Endodermal cell (in vitro differentiated cells): ENCODE measurements at regions not wholly inside any gene's neighbourhood (a gene's known extent, or its start where the extent isn't known, plus 50 kb on each side); places are given as distances from the start of the nearest gene placed in this dataset.
A peak's percentile ranks its signal among the peaks of the same experiment; 100 is the strongest.

Experiments used
- DNase-seq: peaks from one replicate; pipeline ENCODE4 v3.0.0-alpha.2; 2017
- H3K27ac ChIP-seq: 2 replicates; pipeline ENCODE4 v1.5.1; 2013; ENCODE audit warnings: mild to moderate bottlenecking, low read depth, low read length, moderate library complexity
- H3K27me3 ChIP-seq: 2 replicates; pipeline ENCODE4 v1.6.1; 2013; ENCODE audit warnings: mild to moderate bottlenecking, low read length, moderate library complexity; ENCODE audit not compliant: insufficient read depth, control insufficient read depth, poor library complexity, severe bottlenecking
- H3K36me3 ChIP-seq: 2 replicates; pipeline ENCODE4 v1.7.0; 2013; ENCODE audit warnings: mild to moderate bottlenecking, low read length, moderate library complexity; ENCODE audit not compliant: control insufficient read depth, insufficient read depth
- H3K4me1 ChIP-seq: one replicate; pipeline ENCODE4 v1.7.0; 2013; ENCODE audit warnings: low read length; ENCODE audit not compliant: control insufficient read depth, insufficient read depth
- H3K4me3 ChIP-seq: 2 replicates; pipeline ENCODE4 v1.5.1; 2013; ENCODE audit warnings: mild to moderate bottlenecking, low read length, moderate library complexity
- H3K9ac ChIP-seq: 2 replicates; pipeline ENCODE4 v1.6.1; 2013; ENCODE audit warnings: mild to moderate bottlenecking, low read length, moderate library complexity; ENCODE audit not compliant: poor library complexity, severe bottlenecking; ENCODE audit errors: extremely low read depth
- H3K9me3 ChIP-seq: 2 replicates; pipeline ENCODE4 v1.6.1; 2013; ENCODE audit warnings: mild to moderate bottlenecking, low read length, moderate library complexity; ENCODE audit not compliant: control insufficient read depth
- H3K27ac Mint-ChIP-seq: 2 replicates; pipeline ENCODE4 v1.8.0; 2020; ENCODE audit warnings: mixed read lengths
- H3K27me3 Mint-ChIP-seq: 2 replicates; pipeline ENCODE4 v1.8.0; 2021; ENCODE audit warnings: mild to moderate bottlenecking, mixed read lengths; ENCODE audit not compliant: insufficient read depth
- H3K36me3 Mint-ChIP-seq: 2 replicates; pipeline ENCODE4 v1.8.0; 2020; ENCODE audit warnings: low read depth, mixed read lengths
- H3K4me1 Mint-ChIP-seq: 2 replicates; pipeline ENCODE4 v1.8.0; 2020; ENCODE audit warnings: mixed read lengths
- H3K4me3 Mint-ChIP-seq: 2 replicates; pipeline ENCODE4 v1.8.0; 2020; ENCODE audit warnings: mild to moderate bottlenecking, moderate library complexity, mixed read lengths
- H3K9me3 Mint-ChIP-seq: 2 replicates; pipeline ENCODE4 v1.8.0; 2020; ENCODE audit warnings: mild to moderate bottlenecking, mixed read lengths
- WGBS, 2 experiments: methylation state at CpG; one replicate each; pipeline versions ENCODE4 v1.1.5 to v1.1.7; 2013; ENCODE audit warnings: missing lambda C conversion rate in 2 of 2, mixed read lengths in 1 of 2; ENCODE audit not compliant: insufficient coverage in 1 of 2, insufficient read length in 1 of 2; 5-methylcytosine and 5-hydroxymethylcytosine counted together
- TF ChIP-seq, protein P1 (sequence below): fragments of 200-600 bp; sonication (generic); conservative IDR thresholded peaks from 2 replicates; pipeline ENCODE4 v1.5.0; 2021; ENCODE audit warnings: antibody characterized with exemption, mild to moderate bottlenecking

DNA sequence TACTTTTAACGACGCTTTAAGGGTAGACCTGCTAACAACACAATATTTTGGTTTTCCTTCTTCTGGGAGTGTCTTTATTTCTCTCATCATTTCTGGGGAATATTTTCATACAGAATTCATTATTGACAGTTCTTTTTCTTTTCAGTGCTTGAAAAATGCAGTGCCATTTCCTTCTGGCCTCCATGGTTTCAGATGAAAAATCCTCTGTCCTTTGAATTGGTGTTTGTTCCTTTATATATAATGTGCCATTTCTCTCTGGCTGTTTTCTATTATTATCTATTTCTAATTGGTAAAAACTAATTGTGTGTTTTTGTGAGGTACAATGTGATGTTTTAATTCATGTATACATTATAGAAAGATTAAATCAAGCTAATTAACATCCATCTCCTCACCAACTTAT, 194.3 kb upstream of the S1PR3 start:
- H3K36me3 Mint-ChIP-seq = peaks cover 10% of the 10 kb centered on the region
- H3K27ac Mint-ChIP-seq = no peak overlapping the region
- H3K27me3 ChIP-seq = no peaks in the 10 kb centered on the region
- H3K4me1 Mint-ChIP-seq = peaks cover 28% of the 10 kb centered on the region
- peak overlapping the region; percentile 11 for H3K4me3 ChIP-seq
- H3K36me3 ChIP-seq = no peaks in the 10 kb centered on the region
- no peak overlapping the region for H3K27ac ChIP-seq
- H3K9me3 ChIP-seq = peaks cover 33% of the 10 kb centered on the region
- 97 to 100% methylated on average over 2 of the region's 2 CpGs for WGBS, 2 experiments
- no peaks in the 10 kb centered on the region for H3K27me3 Mint-ChIP-seq
- TF ChIP-seq, protein P1, sequence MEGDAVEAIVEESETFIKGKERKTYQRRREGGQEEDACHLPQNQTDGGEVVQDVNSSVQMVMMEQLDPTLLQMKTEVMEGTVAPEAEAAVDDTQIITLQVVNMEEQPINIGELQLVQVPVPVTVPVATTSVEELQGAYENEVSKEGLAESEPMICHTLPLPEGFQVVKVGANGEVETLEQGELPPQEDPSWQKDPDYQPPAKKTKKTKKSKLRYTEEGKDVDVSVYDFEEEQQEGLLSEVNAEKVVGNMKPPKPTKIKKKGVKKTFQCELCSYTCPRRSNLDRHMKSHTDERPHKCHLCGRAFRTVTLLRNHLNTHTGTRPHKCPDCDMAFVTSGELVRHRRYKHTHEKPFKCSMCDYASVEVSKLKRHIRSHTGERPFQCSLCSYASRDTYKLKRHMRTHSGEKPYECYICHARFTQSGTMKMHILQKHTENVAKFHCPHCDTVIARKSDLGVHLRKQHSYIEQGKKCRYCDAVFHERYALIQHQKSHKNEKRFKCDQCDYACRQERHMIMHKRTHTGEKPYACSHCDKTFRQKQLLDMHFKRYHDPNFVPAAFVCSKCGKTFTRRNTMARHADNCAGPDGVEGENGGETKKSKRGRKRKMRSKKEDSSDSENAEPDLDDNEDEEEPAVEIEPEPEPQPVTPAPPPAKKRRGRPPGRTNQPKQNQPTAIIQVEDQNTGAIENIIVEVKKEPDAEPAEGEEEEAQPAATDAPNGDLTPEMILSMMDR = no peak
- no peak overlapping the region for H3K9ac ChIP-seq
- peaks cover 17% of the 10 kb centered on the region for H3K9me3 Mint-ChIP-seq
- no peak overlapping the region for H3K4me3 Mint-ChIP-seq
- DNase-seq = no peak
- H3K4me1 ChIP-seq = peaks cover 4% of the 10 kb centered on the region

DNA sequence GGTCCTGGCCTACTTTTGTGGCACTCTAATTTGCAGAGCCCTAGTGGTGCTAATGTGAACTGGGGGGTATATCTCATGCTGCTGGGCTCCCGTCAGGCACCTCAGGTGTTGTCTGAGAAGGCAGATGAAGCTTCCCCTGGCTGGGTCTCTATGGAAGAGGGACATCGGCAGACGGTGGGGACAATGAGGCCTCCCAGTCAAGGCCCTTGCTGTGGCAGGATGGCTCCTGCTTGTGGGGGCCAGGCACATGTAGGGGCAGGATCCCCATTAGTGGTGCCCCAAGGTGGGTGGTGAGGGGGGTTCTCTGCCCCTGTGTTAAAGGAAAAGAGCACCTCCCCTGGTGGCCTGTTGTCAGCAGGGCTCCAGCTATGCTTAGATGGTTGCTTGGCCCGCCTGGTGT, 192.8 kb upstream of the S1PR3 start:
- no peak for DNase-seq
- Histone ChIP-seq H3K27ac (no peak overlapping the region), H3K9ac (no peak overlapping the region), H3K36me3 (no peaks in the 10 kb centered on the region), H3K9me3 (peaks cover 33% of the 10 kb centered on the region), H3K4me3 (peak overlapping the region; percentile 30), H3K4me1 (peaks cover 4% of the 10 kb centered on the region), H3K27me3 (no peaks in the 10 kb centered on the region)
- Mint-ChIP-seq H3K36me3 (peaks cover 10% of the 10 kb centered on the region), H3K9me3 (peaks cover 17% of the 10 kb centered on the region), H3K4me1 (peaks cover 32% of the 10 kb centered on the region), H3K27ac (no peak overlapping the region), H3K27me3 (no peaks in the 10 kb centered on the region), H3K4me3 (no peak overlapping the region)
- WGBS, 2 experiments = 90 to 93% methylated on average over 2 to 4 of the region's 4 CpGs
- TF ChIP-seq, protein P1 = peak; percentile 26

GRCh38 chr9:88799541-88800328, 191.5 kb upstream of the S1PR3 start:
- Histone ChIP-seq H3K27ac (no peak overlapping the region), H3K9ac (no peak overlapping the region), H3K36me3 (no peaks in the 10 kb centered on the region), H3K4me3 (peak overlapping the region; percentile 30), H3K4me1 (peaks cover 8% of the 10 kb centered on the region), H3K9me3 (peaks cover 33% of the 10 kb centered on the region), H3K27me3 (no peaks in the 10 kb centered on the region)
- Mint-ChIP-seq H3K27ac (peak overlapping the region; percentile 85), H3K4me1 (peaks cover 39% of the 10 kb centered on the region), H3K9me3 (peaks cover 17% of the 10 kb centered on the region), H3K27me3 (no peaks in the 10 kb centered on the region), H3K4me3 (peak overlapping the region; percentile 2), H3K36me3 (peaks cover 10% of the 10 kb centered on the region)
- TF ChIP-seq, protein P1 = no peak
- DNase-seq = peak; percentile 61
- 71 to 80% methylated on average over 2 to 6 of the region's 6 CpGs for WGBS, 2 experiments
